PC-3 (cell line): ENCODE measurements at regions not wholly inside any gene's neighbourhood (a gene's known extent, or its start where the extent isn't known, plus 50 kb on each side); places are given as distances from the start of the nearest gene placed in this dataset.

Source experiments
- ATAC-seq: fragments of 200-7000 bp; cut with Tn5 transposase; 2 replicates; pipeline ENCODE4 v1.9.1; 2020; ENCODE audit warnings: mild to moderate bottlenecking, moderate library complexity
- BruUV-seq: library from RNA; stranded (reverse); fragments of 400-500 nt; replicated peaks from 2 replicates; lab custom pipeline; 2021; lab: Mats Ljungman, UMichigan
- CTCF ChIA-PET: fragments of 300-600 bp; sonication (Branson Sonifier 250); formaldehyde crosslinking; loops from one replicate; lab custom pipeline; 2022; ENCODE audit warnings: antibody characterized with exemption; lab: Charles Lee
- POLR2A ChIA-PET: fragments of 300-600 bp; sonication (Branson Sonifier 250); formaldehyde crosslinking; loops from one replicate; lab custom pipeline; 2022; ENCODE audit warnings: antibody characterized with exemption; ENCODE audit not compliant: unreplicated experiment; lab: Charles Lee
- DNase-seq: peaks from one replicate; pipeline ENCODE4 v3.0.0-alpha.2; 2015
- H2AFZ ChIP-seq: fragments of 300-600 bp; sonication (generic); 2 replicates; pipeline ENCODE4 v1.6.0; 2016; ENCODE audit warnings: antibody characterized with exemption, low read length
- H3F3A ChIP-seq: fragments of 300-600 bp; sonication (generic); one replicate; pipeline ENCODE4 v1.6.0; 2017; ENCODE audit warnings: antibody characterized with exemption, low read length, control low read depth, mild to moderate bottlenecking; ENCODE audit not compliant: unreplicated experiment
- H3K27ac ChIP-seq: fragments of 300-600 bp; sonication (generic); 2 replicates; pipeline ENCODE4 v1.5.1; 2016; ENCODE audit warnings: mild to moderate bottlenecking, low read length
- H3K27me3 ChIP-seq: fragments of 300-600 bp; sonication (generic); 2 replicates; pipeline ENCODE4 v1.6.1; 2016; ENCODE audit warnings: low read length, mixed read lengths
- H3K36me3 ChIP-seq: fragments of 300-600 bp; sonication (generic); 2 replicates; pipeline ENCODE4 v1.6.1; 2016; ENCODE audit warnings: low read depth, mixed run types, low read length, mixed read lengths
- H3K4me1 ChIP-seq: fragments of 300-600 bp; sonication (generic); 2 replicates; pipeline ENCODE4 v1.5.1; 2016; ENCODE audit warnings: low read length; ENCODE audit not compliant: insufficient read depth
- H3K4me2 ChIP-seq: fragments of 300-600 bp; sonication (generic); 2 replicates; pipeline ENCODE4 v1.6.0; 2016; ENCODE audit warnings: low read length
- H3K4me3 ChIP-seq: fragments of 300-600 bp; sonication (generic); 2 replicates; pipeline ENCODE4 v1.5.1; 2016; ENCODE audit warnings: mild to moderate bottlenecking, low read length, mixed read lengths
- H3K79me2 ChIP-seq: fragments of 300-600 bp; sonication (generic); 2 replicates; pipeline ENCODE4 v1.6.1; 2017; ENCODE audit warnings: low read length, mixed read lengths
- H3K9ac ChIP-seq: fragments of 300-600 bp; sonication (generic); 2 replicates; pipeline ENCODE4 v1.6.0; 2016; ENCODE audit warnings: mild to moderate bottlenecking, low read length
- H3K9me2 ChIP-seq: fragments of 300-600 bp; sonication (generic); replicated peaks from 2 replicates; pipeline ENCODE4 v1.6.1; 2016; ENCODE audit warnings: mixed run types, low read length, mixed read lengths
- H3K9me3 ChIP-seq: fragments of 300-600 bp; sonication (generic); 2 replicates; pipeline ENCODE4 v1.6.1; 2016; ENCODE audit warnings: low read length, mixed read lengths
- H4K20me1 ChIP-seq: fragments of 300-600 bp; sonication (generic); 2 replicates; pipeline ENCODE4 v1.6.1; 2016; ENCODE audit warnings: low read length, mixed read lengths
- CTCF ChIP-seq: fragments of 300-600 bp; sonication (generic); conservative IDR thresholded peaks from 2 replicates; pipeline ENCODE4 v1.5.1; 2017; ENCODE audit warnings: antibody characterized with exemption, low read depth, mild to moderate bottlenecking, low read length
- EZH2 ChIP-seq: fragments of 300-600 bp; sonication (generic); IDR thresholded peaks from one replicate; pipeline ENCODE4 v1.6.1; 2017; ENCODE audit warnings: antibody characterized with exemption, mild to moderate bottlenecking, low read length; ENCODE audit not compliant: unreplicated experiment
- EZH2phosphoT487 ChIP-seq: fragments of 300-600 bp; sonication (generic); IDR thresholded peaks from 2 replicates; pipeline ENCODE4 v1.6.1; 2018; ENCODE audit warnings: mild to moderate bottlenecking, antibody characterized with exemption, low read length, borderline replicate concordance
- intact Hi-C: fragments of 100-400 bp; cut with micrococcal nuclease; formaldehyde crosslinking; loops from 2 replicates; pipeline ENCODE4 v1.9.0; 2023

GRCh38 chr15:62787401-62787800 lies 255.1 kb upstream of the TPM1 start:
- ATAC-seq, result no peak

DNA sequence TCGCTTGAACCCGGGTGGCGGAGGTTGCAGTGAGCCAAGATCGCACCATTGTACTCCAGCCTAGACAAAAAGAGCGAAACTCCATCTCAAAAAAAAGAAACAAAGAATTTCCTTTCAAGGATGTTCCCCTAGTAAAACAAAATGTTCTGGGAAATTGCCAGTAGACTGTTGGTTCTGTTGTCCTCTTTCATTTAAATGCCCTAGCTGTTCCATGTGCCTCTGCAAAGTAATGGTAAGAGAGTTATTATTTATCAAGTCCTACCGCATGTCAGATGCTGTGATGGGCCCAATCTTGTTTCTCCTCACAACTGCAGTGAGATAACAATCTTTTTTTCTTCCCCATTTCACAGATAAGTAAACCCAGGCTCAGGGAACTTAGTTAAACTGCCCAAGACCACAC lies 254.3 kb upstream of the TPM1 start:
- BruUV-seq, result no TSS peak
- Histone ChIP-seq H3K4me1 (peaks cover 3% of the 10 kb centered on the region; the same call in 1 of the 2 replicates), H3K4me2 (no peak overlapping the region), H3K9me2 (no peaks in the 10 kb centered on the region), H3K27ac (no peak overlapping the region), H3K36me3 (no peaks in the 10 kb centered on the region), H3K9ac (no peak overlapping the region), H4K20me1 (no peaks in the 10 kb centered on the region), H3K9me3 (no peaks in the 10 kb centered on the region), H3F3A (no peaks in the 10 kb centered on the region), H3K4me3 (no peak overlapping the region), H2AFZ (no peak overlapping the region), H3K27me3 (no peaks in the 10 kb centered on the region), H3K79me2 (no peaks in the 10 kb centered on the region)
- CTCF ChIA-PET, result no interaction called here
- ATAC-seq (no peak), DNase-seq (no peak)
- TF ChIP-seq EZH2phosphoT487, result no peak
- TF ChIP-seq EZH2, result no peak
- no peak for TF ChIP-seq CTCF
- POLR2A ChIA-PET, result no interaction called here
- intact Hi-C loops, result no loop called here

More at GRCh38 chr15:62787401-62787800, 255.1 kb upstream of the TPM1 start:
- no peak for TF ChIP-seq EZH2phosphoT487
- ChIA-PET CTCF (no interaction called here), POLR2A (interaction anchor here (0.7 kb wide), 1 partner anchor 259 kb away, joined by 10 read pairs; no protein-coding TSS in a partner anchor)
- no peaks in the 10 kb centered on the region for H3K79me2 ChIP-seq
- H3K9me3 ChIP-seq, result no peaks in the 10 kb centered on the region
- H3K27ac ChIP-seq, result no peak overlapping the region
- DNase-seq, result no peak
- no peaks in the 10 kb centered on the region for H3K9me2 ChIP-seq
- intact Hi-C loops, result no loop called here
- H2AFZ ChIP-seq, result no peak overlapping the region
- no peaks in the 10 kb centered on the region for H4K20me1 ChIP-seq
- no peak overlapping the region for H3K4me3 ChIP-seq
- peaks cover 6% of the 10 kb centered on the region; the same call in 1 of the 2 replicates for H3K4me1 ChIP-seq
- no peak overlapping the region for H3K9ac ChIP-seq
- no TSS peak for BruUV-seq
- no peaks in the 10 kb centered on the region for H3K36me3 ChIP-seq
- no peaks in the 10 kb centered on the region for H3F3A ChIP-seq
- no peak overlapping the region for H3K4me2 ChIP-seq
- no peaks in the 10 kb centered on the region for H3K27me3 ChIP-seq

DNA sequence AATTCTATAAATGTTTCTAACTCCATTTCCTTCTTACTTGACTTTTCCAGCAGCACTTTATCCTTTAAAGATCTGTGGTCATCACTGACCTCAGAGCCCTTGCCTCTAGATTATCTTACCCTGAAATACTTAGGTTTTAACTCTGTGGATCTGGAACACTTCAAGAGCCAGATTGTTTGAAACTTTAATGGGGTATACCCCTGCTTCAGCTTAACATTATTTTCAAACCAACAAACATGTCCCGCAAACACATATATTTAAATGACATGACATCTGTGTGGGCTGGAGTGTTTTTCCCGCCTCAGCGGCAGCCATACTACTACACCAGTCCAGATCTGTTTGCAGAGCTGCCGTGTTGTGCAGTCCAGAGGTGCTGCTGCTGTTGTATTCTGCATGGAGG lies 252.0 kb upstream of the TPM1 start:
- H3K79me2 ChIP-seq, result no peaks in the 10 kb centered on the region
- H3K4me1 ChIP-seq, result no peaks in the 10 kb centered on the region
- ChIA-PET CTCF (no interaction called here), POLR2A (no interaction called here)
- H3K9me2 ChIP-seq, result no peaks in the 10 kb centered on the region
- H4K20me1 ChIP-seq, result no peaks in the 10 kb centered on the region
- intact Hi-C loops, result no loop called here
- H3K4me3 ChIP-seq, result no peak overlapping the region
- ATAC-seq, result no peak
- no peak overlapping the region for H3K27ac ChIP-seq
- no peak overlapping the region for H3K4me2 ChIP-seq
- no peak for TF ChIP-seq CTCF
- H3K9ac ChIP-seq, result no peak overlapping the region
- no peaks in the 10 kb centered on the region for H3K9me3 ChIP-seq
- no peak overlapping the region for H2AFZ ChIP-seq
- no peaks in the 10 kb centered on the region for H3F3A ChIP-seq
- no peaks in the 10 kb centered on the region for H3K27me3 ChIP-seq
- no peaks in the 10 kb centered on the region for H3K36me3 ChIP-seq
- BruUV-seq, result no TSS peak
- no peak for DNase-seq
